AG09319 (cell line): ENCODE measurements at regions not wholly inside any gene's neighbourhood (a gene's known extent, or its start where the extent isn't known, plus 50 kb on each side); places are given as distances from the start of the nearest gene placed in this dataset.

Experiments used
- DNase-seq: peaks from one replicate; pipeline ENCODE4 v3.0.0-alpha.2; 2010; ENCODE audit warnings: low read depth; ENCODE audit errors: extremely low read depth
- CTCF ChIP-seq: IDR thresholded peaks from 2 replicates; pipeline ENCODE4 v1.5.1; 2011; ENCODE audit warnings: low read depth, mild to moderate bottlenecking, inconsistent platforms, low read length, moderate library complexity

GRCh38 chr7:52026140-52026539 lies 709.5 kb upstream of the COBL start:
- no peak for DNase-seq
- TF ChIP-seq CTCF = no peak

GRCh38 chr7:52021343-52021742 lies 704.7 kb upstream of the COBL start:
- no peak for DNase-seq

GRCh38 chr7:52018680-52019054 lies 702.1 kb upstream of the COBL start:
- TF ChIP-seq CTCF = no peak
- no peak for DNase-seq

More at GRCh38 chr7:52021343-52021742, 704.7 kb upstream of the COBL start:
- no peak for TF ChIP-seq CTCF

GRCh38 chr7:52017802-52018679 lies 701.4 kb upstream of the COBL start:
- TF ChIP-seq CTCF = no peak; the same call in 1 of the 2 replicates
- DNase-seq = no peak

GRCh38 chr7:52009181-52009580 lies 692.6 kb upstream of the COBL start:
- no peak for DNase-seq
- TF ChIP-seq CTCF = no peak

- no peak for DNase-seq
- TF ChIP-seq CTCF = no peak
Measured at GRCh38 chr7:52006674-52007073, 690.1 kb upstream of the COBL start.

- TF ChIP-seq CTCF = no peak
Measured at GRCh38 chr7:52005613-52006012, 689.0 kb upstream of the COBL start.

More at GRCh38 chr7:52005613-52006012, 689.0 kb upstream of the COBL start:
- no peak for DNase-seq
